Frontal cortex (tissue), 3 donors: ENCODE measurements at regions not wholly inside any gene's neighbourhood (a gene's known extent, or its start where the extent isn't known, plus 50 kb on each side); places are given as distances from the start of the nearest gene placed in this dataset.
"Not testable (repeated sequence)": the region's sequence is repeated elsewhere in the genome, so short reads cannot be mapped to it uniquely, and the experiment has no call there.

Experiments
- DNase-seq, 2 donors: peaks; one replicate each; pipeline ENCODE4 v3.0.0; 2012; ENCODE audit warnings: low spot score in 2 of 2
- FAIRE-seq: peaks from 2 replicates; lab custom pipeline; 2012; peaks lifted over from hg19 to GRCh38; lab: Jason Lieb, UNC
- donor health status: control.
- donor health status: control.
- donor health status: control.

DNA sequence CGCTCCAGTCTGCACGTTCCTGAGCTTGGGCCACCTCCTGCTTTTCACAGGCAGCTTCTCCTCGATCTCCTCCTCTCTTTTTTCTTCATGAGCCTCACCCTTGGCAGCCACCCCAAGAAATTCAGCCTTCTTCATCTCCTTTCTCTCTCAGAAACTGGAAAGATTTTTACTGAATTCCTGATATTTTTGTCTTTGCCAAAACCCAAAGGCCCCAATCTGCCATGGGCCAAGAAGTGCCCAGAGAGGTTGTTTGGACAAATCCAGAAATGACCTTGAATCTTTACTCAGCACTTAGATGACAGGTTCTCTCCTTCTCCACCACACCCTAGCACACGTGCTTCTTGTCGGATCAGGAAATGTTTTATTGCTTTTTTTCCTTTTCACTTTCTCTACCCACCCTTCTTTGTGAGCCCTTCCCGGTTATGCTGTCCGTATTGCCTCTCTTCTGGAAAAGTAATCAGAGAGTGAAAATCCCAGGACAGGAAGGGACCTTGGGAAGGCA, 134.5 kb upstream of the TNP1 start:
- FAIRE-seq = no peak
- no peak for DNase-seq

DNA sequence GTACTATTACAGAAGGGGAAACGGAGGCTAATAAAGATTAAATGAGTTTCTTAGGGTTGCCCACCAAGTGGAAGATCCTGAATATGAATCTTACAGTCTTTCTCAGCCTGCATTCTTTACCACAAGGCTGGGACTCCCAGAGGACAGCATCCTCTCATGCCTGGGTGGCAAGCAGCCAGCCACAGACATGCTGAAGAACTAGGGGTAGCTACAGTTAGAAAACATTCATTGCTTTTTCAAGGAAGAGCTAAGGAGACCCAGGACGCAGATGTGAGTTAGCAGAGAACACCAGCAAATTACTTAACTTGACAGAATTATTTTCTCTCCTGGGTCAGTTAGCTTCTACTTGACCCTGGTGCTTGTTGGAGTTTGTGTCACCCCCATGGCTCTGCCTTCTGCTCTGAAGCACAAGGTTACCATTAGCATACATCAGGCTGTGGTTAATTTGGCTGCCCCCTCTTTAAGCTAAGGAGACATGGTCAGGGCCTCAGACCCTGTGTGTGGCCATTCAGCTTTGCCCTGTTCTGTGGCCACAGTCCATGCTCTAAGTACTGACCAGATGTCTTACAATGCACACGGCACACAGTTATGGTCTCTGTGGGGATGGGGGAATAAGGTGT, 132.3 kb upstream of the TNP1 start:
- DNase-seq = no peak
- no peak for FAIRE-seq

DNA sequence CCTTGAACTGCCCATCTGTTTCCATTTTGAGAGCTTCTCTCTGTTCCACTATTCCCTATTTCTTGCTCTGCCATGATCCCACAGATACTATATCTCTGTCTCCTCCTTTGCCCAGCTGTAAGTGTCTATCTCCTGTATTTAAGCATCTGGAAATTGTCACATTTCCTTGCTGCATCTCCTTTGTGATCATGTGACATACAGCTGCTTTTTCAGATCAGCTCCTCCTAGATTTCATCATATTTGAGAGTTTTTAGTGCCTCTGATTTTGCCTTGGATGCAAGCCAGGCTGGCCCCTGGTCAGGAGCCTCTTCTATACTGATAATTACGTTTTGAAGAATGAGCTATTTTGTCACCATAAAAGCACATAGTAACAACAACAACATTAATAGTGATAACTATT, 131.7 kb upstream of the TNP1 start:
- FAIRE-seq (no peak), DNase-seq (no peak)

DNA sequence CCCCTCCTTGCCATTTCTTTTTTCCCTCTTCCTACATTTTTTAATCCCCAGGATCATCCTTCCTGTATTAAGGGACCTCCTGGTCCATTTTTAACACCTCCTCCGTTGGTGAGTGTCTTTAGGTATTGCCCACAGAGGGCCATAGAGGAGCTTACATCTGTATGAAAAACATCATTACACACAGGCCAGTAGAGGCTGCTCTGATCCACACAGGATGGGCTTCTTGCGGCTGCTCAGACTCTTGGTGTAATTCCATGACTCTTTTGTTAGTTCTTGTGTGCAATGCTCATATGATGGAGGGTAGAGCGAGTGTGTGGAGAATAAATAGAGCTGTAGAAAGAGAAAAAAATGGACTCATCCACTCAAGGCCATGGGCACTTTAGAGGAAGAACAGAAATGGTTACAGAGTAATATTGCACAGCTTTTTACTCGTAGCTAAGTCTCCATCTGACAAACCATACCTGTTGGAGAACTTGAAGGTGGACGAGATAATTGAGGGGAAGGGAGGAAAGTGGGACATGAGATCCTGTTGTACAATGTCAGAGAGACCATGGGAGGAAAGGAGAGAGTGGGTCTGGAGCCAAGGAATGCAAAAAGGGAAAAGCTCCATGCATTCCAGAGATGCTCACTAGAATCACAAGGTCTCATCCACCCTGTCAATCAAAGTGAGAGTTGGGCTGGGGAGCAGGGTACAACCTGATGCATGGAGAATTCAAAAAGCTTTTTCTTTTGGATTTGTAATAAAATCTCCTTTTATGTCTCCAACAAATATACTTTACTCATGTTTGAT, 129.7 kb upstream of the TNP1 start:
- FAIRE-seq (no peak), DNase-seq (no peak)

DNA sequence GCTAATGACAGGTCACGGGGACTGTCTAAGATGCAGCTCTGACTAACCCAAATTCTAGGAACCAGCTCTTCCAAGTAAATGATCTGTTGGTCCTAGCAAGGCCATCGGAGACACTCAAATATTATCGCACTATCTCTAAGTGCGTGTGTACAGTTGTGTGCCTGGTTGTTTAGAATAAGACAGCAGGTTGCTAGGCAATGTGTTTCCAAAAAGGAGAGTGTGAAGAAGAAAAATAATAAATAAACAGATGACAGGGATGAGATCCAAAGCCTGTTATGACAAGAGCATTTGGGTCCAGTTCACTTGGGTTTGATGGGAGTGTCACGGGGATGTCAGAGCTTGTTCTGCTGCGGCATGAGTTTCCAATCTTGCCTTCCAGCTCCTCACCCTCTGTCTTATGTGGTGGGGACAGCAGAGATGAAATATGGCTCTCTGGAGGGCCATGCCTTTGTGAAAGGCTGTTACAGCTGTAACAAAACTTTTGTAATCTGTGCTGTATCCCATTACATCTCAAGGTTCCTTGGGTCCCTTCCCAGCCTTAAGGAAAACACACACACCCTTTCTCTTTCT, 127.5 kb upstream of the TNP1 start:
- FAIRE-seq (no peak), DNase-seq (no peak)

DNA sequence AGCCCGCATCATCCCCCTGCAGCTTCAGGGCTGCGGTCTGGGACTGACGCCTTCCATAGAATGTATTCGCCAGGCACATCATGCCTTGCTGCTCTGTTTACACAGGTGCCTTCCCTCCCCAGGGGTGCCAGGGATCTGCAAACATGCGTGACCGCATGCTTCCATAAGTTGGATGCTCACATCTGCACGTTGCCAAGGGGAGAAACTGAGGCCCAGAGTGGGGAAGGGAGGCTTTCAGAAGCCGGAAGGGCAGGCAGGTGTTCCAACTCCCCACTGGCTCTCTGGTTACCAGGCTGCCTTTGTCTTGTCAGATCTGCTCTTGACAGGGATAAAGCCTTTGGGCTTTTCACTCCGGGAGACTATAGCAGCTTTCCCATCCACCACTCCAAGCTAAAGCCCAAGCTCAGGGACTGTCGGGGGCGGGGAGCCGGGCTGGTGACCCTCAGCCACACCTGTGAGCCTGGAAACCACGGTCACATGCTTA, 125.8 kb upstream of the TNP1 start:
- DNase-seq (no peak), FAIRE-seq (no peak)

DNA sequence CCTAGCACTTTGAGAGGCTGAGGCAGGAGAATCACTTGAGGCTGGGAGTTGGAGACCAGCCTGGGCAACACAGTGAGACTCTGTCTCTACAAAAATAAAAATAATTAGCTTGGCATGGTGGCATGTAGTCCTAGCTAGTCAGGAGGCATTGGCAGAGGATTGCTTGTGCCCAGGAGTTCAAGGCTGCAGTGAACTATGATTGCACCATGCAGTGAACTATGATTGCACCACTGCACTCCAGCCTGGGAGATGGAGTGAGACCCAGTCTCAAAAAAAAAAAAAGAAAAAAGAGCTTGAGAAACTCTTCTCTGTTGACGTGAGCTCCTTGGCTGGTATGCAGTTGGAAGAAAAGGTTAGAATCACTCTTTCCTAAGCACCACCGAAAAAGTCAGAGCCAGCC, 125.1 kb upstream of the TNP1 start:
- FAIRE-seq (no peak), DNase-seq (no peak)

DNA sequence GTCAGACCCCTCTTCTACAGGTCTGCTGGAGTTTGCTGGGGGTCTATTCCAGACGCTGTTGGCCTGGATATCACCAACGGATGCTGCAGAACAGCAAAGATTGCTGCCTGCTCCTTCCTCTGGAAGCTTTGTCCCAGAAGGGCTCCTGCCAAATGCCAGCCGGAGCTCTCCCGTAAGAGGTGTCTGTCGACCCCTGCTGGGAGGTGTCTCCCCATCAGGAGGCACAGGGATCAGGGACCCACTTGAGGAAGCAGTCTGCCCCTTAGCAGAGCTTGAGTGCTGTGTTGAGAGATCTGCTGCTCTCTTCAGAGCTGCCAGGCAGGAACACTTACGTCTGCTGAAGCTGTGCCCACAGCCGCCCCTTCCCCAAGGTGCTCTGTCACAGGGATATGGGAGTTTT, 122.1 kb upstream of the TNP1 start:
- DNase-seq, FAIRE-seq: not testable (repeated sequence)

DNA sequence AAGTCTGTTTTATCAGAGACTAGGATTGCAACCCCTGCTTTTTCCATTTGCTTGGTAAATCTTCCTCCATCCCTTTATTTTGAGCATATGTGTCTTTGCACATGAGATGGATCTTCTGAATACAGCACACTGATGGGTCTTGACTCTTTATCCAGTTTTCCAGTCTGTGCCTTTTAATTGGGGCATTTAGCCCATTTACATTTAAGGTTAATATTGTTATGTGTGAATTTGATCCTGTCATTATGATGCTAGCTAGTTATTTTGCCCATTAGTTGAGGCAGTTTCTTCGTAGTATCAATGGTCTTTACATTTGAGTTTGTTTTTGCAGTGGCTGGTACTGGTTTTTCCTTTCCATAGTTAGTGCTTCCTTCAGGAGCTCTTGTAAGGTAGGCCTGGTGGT, 120.6 kb upstream of the TNP1 start:
- DNase-seq, FAIRE-seq: not testable (repeated sequence)

DNA sequence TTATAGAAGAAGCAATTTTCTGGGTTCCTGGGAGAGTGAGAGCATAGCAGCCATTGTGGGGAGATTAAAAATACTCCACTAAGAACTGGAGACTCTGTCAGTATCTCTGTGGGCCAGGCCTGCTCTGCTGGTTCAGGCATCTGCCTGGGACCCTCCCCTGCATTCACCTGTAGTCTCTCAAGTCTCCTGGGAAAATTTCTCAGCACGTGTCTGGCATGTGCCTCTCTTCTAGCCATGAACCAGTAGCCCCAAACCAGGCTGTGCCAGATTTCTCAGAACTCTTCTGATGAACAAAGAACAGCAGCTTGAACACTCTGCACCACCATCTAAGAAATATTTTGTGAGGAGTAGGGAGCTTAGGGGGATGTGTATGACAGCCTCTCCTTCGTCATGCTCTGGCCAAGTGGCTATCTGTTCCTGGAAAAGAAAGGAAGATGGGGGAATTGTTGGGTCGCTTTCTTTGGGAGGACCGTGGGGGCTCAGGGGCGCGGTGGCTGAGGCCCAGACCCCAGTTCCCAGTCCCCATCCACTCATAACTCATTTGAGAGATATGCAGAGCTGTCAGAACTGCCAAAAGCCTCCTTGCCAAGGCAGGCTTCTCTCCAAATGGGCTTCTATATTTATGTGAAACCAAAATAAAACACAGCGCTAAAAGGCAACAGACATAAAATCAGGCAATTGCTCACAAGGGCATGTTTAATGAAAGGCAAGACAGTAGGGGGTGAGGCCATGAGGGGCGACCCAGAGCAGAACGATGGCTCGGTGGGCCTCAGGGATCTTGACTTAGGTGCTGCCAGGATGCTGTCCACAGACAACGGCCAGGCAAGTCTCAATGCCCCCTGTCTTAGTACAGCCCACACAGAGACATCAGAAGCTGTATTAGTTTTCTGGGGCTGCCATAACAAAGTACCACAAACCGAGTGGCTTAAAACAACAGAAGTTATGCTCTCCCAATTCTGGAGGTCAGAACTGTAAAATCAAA, 114.7 kb upstream of the TNP1 start:
- DNase-seq (no peak), FAIRE-seq (no peak)

DNA sequence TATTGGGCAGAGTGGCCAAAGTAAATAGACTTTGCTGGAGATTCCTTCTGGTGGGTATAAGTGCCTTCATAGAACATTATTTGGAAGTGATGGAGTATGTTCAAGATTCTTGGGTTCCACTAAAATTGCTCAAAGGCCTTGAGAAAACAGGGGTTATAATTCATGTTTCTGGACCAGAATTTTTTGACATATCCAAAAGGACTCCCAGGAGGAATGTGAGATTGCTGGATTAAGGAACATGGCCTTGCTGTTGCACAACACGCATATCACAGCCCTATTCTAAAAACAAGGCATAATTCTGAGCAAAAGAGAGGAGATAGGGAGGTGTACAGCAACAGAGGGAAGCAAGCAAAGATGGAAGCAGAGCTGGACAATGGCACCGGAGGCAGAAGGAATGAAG, 111.7 kb upstream of the TNP1 start:
- no peak for DNase-seq
- no peak for FAIRE-seq

DNA sequence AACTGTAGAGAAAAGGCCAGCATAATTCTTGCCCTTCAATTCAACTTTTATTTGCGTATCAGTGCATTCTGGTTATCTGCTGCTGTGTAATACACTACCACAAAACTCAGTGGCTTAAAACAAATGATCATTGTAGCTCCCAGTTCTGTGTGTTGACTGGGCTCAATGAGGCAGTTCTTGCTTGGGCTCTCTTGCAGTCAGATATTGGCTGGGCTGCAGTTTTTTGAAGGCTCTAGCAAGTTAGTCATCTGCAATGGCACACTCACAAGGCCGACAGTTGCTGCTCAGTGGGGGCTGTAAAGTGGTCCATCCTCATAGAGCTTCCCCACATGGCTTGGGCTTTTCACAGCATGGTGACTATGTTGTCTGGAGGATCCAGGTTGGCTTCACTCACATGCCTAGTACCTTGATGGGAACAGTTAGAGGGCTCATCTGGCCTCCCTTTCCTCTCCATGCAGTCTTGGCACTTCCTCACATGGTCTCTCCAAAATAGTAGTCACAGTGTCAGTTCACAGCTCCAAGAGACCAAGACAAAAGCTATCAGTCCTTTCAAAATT, 110.6 kb upstream of the TNP1 start:
- DNase-seq (no peak), FAIRE-seq (no peak)

DNA sequence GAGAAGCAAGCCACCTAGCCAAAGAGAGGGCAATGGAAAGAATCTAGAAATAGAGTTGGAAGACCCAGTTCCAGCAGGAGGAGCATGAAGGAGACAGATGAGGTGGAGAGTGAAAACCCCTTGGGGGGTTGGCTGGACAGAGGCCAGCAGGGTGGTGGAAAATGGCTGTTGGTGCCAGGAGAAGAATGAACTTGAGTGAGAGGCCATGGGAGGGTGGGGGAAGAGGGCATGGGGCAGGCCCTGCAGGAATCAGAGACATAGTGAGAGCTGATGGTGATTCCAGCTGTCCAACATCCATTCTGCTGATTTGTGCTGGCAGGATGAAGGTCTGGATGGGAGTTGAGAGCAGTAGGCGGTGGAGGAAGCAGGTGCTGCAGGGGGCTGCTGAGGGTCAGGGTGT, 108.0 kb upstream of the TNP1 start:
- no peak for FAIRE-seq

DNA sequence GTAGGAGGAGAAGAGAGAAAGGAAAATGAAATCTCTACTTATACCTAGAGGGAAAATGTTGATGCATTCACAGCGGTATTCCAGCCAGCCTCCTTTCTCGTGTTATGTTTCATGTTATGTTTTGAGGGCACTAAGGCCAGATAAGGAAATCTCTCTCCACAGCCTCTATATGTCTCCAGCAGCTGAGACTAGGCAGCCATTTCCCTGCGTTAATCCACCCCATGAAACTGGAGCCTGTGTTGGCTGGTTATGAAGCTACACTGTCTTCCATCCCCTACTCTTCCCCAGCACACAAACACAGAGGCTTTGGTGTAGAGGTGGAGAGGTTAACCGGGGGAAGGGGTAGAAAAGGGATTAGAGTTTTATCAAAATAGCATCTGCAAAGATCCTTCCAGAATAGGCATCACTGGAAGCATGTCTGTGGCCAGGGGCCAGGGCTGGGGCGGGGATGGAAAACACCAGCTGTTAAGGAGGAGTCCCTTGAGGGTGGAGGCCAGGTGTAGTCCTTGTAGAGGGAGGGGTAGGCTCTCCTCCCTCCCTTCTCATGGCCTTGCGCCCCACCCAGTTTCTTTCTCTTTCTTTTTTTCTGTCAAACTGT, 100.9 kb upstream of the TNP1 start:
- DNase-seq = no peak
- FAIRE-seq = no peak

More for the DNA sequence above, 108.0 kb upstream of the TNP1 start:
- no peak for DNase-seq

DNA sequence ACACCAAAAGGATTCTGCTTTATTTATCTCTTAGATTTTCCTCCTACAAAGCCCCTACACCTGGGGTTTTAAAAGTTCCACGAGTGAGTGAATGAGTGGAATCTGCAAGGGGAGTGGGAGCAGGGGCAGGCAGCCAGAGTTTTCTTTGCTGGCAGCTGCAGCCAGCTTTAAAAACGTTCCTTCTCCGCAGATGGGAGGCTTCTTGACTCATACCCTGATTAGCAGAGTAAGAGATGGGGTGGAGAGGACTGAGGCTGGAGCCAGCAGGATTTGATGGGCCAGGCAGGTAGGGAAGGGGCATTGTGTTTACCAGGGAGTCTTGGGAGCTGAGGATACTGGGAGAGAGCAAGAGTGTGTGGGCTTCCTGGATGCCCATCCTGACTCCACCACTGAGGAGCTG, 99.6 kb upstream of the TNP1 start:
- DNase-seq (no peak), FAIRE-seq (no peak)

DNA sequence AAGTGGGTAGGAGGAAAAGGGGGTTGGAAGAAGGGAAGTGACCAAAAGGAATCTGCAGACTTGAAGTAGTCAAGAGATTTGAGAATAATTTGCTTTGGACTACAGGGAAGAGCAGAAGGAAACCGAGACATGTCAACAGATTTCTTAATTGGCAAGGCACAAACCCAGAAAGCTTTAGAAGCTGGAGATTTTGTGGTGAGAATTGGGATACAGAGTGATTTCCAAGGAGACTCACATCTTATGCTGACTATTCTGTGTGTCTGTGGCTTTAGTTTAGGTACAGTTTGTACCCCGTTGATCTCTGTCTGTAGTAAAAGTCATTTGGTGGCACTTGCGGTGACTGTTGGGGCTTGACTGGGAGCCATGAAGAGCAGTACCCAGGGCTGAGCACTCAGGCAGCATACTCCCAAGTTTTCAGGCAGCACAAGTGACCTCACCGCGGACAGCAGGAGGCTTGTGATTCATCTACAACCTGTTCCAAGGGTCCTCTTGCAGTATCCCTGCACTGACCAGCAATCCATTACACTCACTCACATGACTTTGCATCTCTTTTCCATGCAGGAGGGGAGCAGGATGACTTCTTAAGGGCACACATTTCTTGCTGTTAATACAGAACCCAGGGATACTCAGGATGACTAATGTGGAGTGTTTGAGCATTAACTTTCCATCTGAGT, 97.1 kb upstream of the TNP1 start:
- DNase-seq (no peak), FAIRE-seq (no peak)

DNA sequence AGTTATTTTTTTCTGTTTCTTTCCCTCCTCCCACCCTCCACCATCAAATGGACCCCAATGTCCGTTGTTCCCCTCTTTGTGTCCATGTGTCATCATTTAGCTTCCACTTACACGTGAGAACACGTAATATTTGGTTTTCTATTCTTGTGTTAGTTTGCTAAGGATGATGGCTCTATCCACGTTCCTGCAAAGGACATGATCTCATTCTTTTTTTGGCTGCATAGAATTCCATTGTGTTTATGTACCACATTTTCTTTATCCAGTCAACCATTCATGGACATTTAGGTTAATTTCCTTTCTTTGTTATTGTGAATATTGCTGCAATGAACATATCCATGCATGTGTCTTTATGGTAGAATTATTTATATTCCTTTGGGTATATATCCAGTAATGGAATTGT, 91.3 kb upstream of the TNP1 start:
- DNase-seq (no peak), FAIRE-seq (no peak)

DNA sequence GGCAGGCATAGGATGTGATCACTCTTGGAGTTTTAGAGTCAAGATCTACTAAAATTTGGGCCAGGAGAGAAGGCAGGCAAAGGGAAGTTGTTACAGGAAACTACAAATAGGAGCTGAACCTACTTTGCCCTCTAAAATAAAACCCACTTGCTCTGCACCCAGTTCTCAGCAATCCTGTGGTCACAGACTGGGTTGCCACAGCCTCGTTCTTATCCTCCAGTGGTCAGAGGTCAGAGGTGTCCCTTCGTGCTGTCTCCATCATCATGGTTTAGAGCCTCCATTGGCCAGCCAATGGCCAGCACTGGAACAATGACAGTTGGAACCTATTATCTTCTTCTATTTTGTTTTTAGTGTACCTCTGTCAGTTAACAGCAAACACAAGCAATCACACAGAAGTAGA, 90.7 kb upstream of the TNP1 start:
- no peak for FAIRE-seq
- no peak for DNase-seq
